ENCODE measurements at regions not wholly inside any gene's neighbourhood (a gene's known extent, or its start where the extent isn't known, plus 50 kb on each side); places are given as distances from the start of the nearest gene placed in this dataset.

GRCh38 chr1:30194741-30195423 is 528.5 kb downstream of the MATN1 start:
- TF ChIP-seq PATZ1 (CRISPR knock-in tag; IDR thresholded peaks at IDR 0.05; ENCODE audit: borderline replicate concordance) (no peak), ZNF8 (CRISPR knock-in tag; IDR thresholded peaks at IDR 0.05) (no peak), ZNF70 (CRISPR knock-in tag; IDR thresholded peaks at IDR 0.05) (no peak), OSR1 (CRISPR knock-in tag; IDR thresholded peaks at IDR 0.05) (no peak), ARNTL (CRISPR knock-in tag; IDR thresholded peaks at IDR 0.05; ENCODE audit: borderline replicate concordance, low read depth) (no peak), CREB5 (CRISPR knock-in tag; IDR thresholded peaks at IDR 0.05; ENCODE audit: low read depth) (no peak)
